WTC11 (cell line): ENCODE measurements at regions not wholly inside any gene's neighbourhood (a gene's known extent, or its start where the extent isn't known, plus 50 kb on each side); places are given as distances from the start of the nearest gene placed in this dataset.

Experiments used
- CTCF ChIP-seq: fragments of 200-600 bp; IDR thresholded peaks from 2 replicates; pipeline ENCODE4 v1.8.0; 2022; ENCODE audit warnings: antibody characterized with exemption
- MAX ChIP-seq: sonication (generic); formaldehyde crosslinking; IDR thresholded peaks from 2 replicates; pipeline ENCODE4 v1.8.0; 2022; ENCODE audit warnings: mild to moderate bottlenecking, missing genetic modification reagents
- ZBTB21 ChIP-seq: sonication (generic); formaldehyde crosslinking; IDR thresholded peaks from 2 replicates; pipeline ENCODE4 v1.8.1; 2023; ENCODE audit warnings: mild to moderate bottlenecking, missing genetic modification reagents, borderline replicate concordance

- TF ChIP-seq CTCF (no peak), MAX (CRISPR knock-in tag) (no peak), ZBTB21 (no peak)
Measured at GRCh38 chr7:94311515-94311914, 83.2 kb upstream of the COL1A2 start.
